ENCODE measurements at regions not wholly inside any gene's neighbourhood (a gene's known extent, or its start where the extent isn't known, plus 50 kb on each side); places are given as distances from the start of the nearest gene placed in this dataset.

DNA sequence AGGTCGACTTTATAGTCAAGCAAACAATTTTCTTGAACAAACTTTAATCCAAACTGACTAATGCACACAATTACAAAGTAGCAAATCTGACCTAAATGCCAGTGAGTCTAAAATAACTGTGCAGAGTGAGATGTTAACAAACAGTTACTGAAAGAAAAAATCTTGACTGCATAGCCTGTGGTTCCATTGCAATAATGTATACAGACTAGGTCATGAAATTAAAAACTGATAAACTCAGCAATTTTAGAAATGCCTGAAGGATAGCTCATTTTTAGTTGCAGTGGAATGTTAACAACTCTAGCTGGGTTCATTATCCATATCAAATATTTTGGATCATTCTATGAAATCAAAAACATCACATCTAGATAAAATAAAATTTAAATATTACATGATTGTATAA, 73.4 kb upstream of the CDH12 start:
- H3K36me3 ChIP-seq (ENCODE audit: control insufficient read depth, insufficient read depth, low read length), result no peaks in the 10 kb centered on the region
- H3K27me3 ChIP-seq (ENCODE audit: control insufficient read depth, insufficient read depth, low read length), result no peaks in the 10 kb centered on the region
- TF ChIP-seq, protein P1, sequence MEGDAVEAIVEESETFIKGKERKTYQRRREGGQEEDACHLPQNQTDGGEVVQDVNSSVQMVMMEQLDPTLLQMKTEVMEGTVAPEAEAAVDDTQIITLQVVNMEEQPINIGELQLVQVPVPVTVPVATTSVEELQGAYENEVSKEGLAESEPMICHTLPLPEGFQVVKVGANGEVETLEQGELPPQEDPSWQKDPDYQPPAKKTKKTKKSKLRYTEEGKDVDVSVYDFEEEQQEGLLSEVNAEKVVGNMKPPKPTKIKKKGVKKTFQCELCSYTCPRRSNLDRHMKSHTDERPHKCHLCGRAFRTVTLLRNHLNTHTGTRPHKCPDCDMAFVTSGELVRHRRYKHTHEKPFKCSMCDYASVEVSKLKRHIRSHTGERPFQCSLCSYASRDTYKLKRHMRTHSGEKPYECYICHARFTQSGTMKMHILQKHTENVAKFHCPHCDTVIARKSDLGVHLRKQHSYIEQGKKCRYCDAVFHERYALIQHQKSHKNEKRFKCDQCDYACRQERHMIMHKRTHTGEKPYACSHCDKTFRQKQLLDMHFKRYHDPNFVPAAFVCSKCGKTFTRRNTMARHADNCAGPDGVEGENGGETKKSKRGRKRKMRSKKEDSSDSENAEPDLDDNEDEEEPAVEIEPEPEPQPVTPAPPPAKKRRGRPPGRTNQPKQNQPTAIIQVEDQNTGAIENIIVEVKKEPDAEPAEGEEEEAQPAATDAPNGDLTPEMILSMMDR (IDR thresholded peaks at IDR 0.05; ENCODE audit: insufficient read depth, low read length, poor library complexity, severe bottlenecking), result no peak
- no peak overlapping the region for H3K4me3 ChIP-seq (ENCODE audit: low read depth, low read length)
- DNase-seq (ENCODE audit: low read depth), result no peak

DNA sequence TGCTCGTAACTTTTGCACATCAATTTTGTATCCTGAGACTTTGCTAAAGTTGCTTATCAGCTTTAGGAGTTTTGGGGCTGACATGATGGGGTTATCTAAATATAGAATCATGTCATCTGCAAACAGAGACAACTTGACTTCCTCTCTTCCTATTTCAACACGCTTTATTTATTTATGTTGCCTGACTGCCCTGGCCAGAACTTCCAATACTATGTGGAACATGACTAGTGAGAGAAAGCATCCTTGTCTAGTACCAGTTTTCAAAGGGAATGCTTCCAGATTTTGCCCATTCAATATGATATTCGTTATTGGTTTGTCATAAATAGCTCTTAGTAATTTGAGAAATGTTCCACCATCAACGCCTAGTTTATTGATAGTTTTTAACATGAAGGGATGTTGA, 65.4 kb upstream of the CDH12 start:
- TF ChIP-seq, protein P1 (IDR thresholded peaks at IDR 0.05; ENCODE audit: insufficient read depth, low read length, poor library complexity, severe bottlenecking), result no peak
- no peak for DNase-seq (ENCODE audit: low read depth)
- Histone ChIP-seq H3K36me3 (ENCODE audit: control insufficient read depth, insufficient read depth, low read length) (no peaks in the 10 kb centered on the region), H3K4me3 (ENCODE audit: low read depth, low read length) (no peak overlapping the region), H3K27me3 (ENCODE audit: control insufficient read depth, insufficient read depth, low read length) (no peaks in the 10 kb centered on the region)

- DNase-seq (ENCODE audit: low read depth), result no peak
- Histone ChIP-seq H3K36me3 (ENCODE audit: control insufficient read depth, insufficient read depth, low read length) (no peaks in the 10 kb centered on the region), H3K27me3 (ENCODE audit: control insufficient read depth, insufficient read depth, low read length) (no peaks in the 10 kb centered on the region), H3K4me3 (ENCODE audit: low read depth, low read length) (no peak overlapping the region)
- TF ChIP-seq, protein P1 (IDR thresholded peaks at IDR 0.05; ENCODE audit: insufficient read depth, low read length, poor library complexity, severe bottlenecking), result no peak
Observed at GRCh38 chr5:22916393-22916792, 63.2 kb upstream of the CDH12 start.

DNA sequence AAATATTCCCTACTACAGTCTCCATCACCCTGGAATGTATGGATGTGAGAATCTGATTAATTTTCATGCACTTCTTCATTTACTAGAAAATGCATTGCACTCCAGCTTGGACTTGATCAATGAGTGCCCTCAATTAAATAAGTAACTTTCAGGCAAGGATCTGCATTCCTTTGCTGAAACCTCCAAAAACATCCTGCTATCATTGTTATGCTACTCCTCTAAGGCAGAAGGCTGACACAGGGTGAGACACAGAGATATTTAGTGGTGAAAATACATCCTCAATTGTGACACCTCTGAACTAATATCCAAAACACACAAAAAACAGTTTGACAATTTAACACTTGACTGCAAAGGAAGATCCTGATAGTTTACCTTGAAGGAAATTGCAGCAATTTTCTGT, 57.9 kb upstream of the CDH12 start:
- Histone ChIP-seq H3K27me3 (ENCODE audit: control insufficient read depth, insufficient read depth, low read length) (no peaks in the 10 kb centered on the region), H3K4me3 (ENCODE audit: low read depth, low read length) (no peak overlapping the region), H3K36me3 (ENCODE audit: control insufficient read depth, insufficient read depth, low read length) (no peaks in the 10 kb centered on the region)
- no peak for DNase-seq (ENCODE audit: low read depth)
- TF ChIP-seq, protein P1 (IDR thresholded peaks at IDR 0.05; ENCODE audit: insufficient read depth, low read length, poor library complexity, severe bottlenecking), result no peak

DNA sequence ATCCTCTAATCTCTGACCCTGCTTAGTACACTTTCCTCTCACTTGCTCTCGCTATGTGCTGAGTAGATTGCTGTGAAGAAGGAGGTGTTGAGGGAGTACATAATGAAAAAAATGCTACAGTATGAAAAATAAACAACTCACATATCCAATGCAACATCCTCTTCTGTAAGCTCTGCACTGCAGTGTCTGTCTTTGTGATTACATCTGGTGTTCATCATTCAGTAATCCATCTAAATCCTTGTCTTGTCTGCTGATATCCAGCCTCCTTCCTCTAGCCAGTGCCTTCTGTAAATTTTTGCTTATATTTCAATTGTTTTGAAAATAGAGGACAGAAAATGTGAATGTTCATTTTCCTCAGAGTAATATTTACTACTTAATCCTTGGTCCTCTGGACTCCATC, 57.4 kb upstream of the CDH12 start:
- no peaks in the 10 kb centered on the region for H3K36me3 ChIP-seq (ENCODE audit: control insufficient read depth, insufficient read depth, low read length)
- DNase-seq (ENCODE audit: low read depth), result no peak
- H3K4me3 ChIP-seq (ENCODE audit: low read depth, low read length), result no peak overlapping the region
- TF ChIP-seq, protein P1 (IDR thresholded peaks at IDR 0.05; ENCODE audit: insufficient read depth, low read length, poor library complexity, severe bottlenecking), result no peak
- H3K27me3 ChIP-seq (ENCODE audit: control insufficient read depth, insufficient read depth, low read length), result no peaks in the 10 kb centered on the region

GRCh38 chr5:22908586-22908985, 55.4 kb upstream of the CDH12 start:
- TF ChIP-seq, protein P1 (IDR thresholded peaks at IDR 0.05; ENCODE audit: insufficient read depth, low read length, poor library complexity, severe bottlenecking), result no peak
- no peak overlapping the region for H3K4me3 ChIP-seq (ENCODE audit: low read depth, low read length)
- DNase-seq (ENCODE audit: low read depth), result no peak

More at GRCh38 chr5:22908586-22908985, 55.4 kb upstream of the CDH12 start:
- Histone ChIP-seq H3K36me3 (ENCODE audit: control insufficient read depth, insufficient read depth, low read length) (no peaks in the 10 kb centered on the region), H3K27me3 (ENCODE audit: control insufficient read depth, insufficient read depth, low read length) (no peaks in the 10 kb centered on the region)
